Lung (tissue), 11 donors: ENCODE measurements at regions not wholly inside any gene's neighbourhood (a gene's known extent, or its start where the extent isn't known, plus 50 kb on each side); places are given as distances from the start of the nearest gene placed in this dataset.
"Not testable (repeated sequence)": the region's sequence is repeated elsewhere in the genome, so short reads cannot be mapped to it uniquely, and the experiment has no call there.

ENCODE experiments used
- ATAC-seq: fragments of 200-7000 bp; cut with Tn5 transposase; one replicate; pipeline ENCODE4 v1.9.1; 2020; ENCODE audit warnings: moderate number of reproducible peaks; ENCODE audit not compliant: insufficient read depth, low FRiP score
- DNase-seq, 3 donors: peaks; one replicate each; pipeline ENCODE4 v3.0.0-alpha.2; 2013 to 2017
- H3K27ac ChIP-seq, 2 donors: one replicate each; pipeline ENCODE4 v1.5.1; 2013; ENCODE audit warnings: mild to moderate bottlenecking in 2 of 2, moderate library complexity in 2 of 2, control low read depth in 1 of 2, inconsistent platforms in 1 of 2, low read depth in 1 of 2, low read length in 1 of 2
- H3K27me3 ChIP-seq, 3 donors: one replicate each; pipeline ENCODE4 v1.5.1; 2013; ENCODE audit warnings: low read length in 2 of 3; ENCODE audit not compliant: control insufficient read depth in 3 of 3, insufficient read depth in 3 of 3
- H3K36me3 ChIP-seq, 4 donors: one replicate each; pipeline ENCODE4 v1.5.1; 2013; ENCODE audit warnings: low read length in 4 of 4, mild to moderate bottlenecking in 1 of 4, moderate library complexity in 1 of 4; ENCODE audit not compliant: control insufficient read depth in 4 of 4, insufficient read depth in 4 of 4
- H3K4me1 ChIP-seq, 5 donors: one replicate each; pipeline ENCODE4 v1.5.1; 2013; ENCODE audit warnings: low read length in 5 of 5, mild to moderate bottlenecking in 2 of 5, moderate library complexity in 1 of 5; ENCODE audit not compliant: control insufficient read depth in 5 of 5, insufficient read depth in 5 of 5
- H3K4me3 ChIP-seq: one replicate; pipeline ENCODE4 v1.5.1; 2013; ENCODE audit warnings: mild to moderate bottlenecking, control low read depth, moderate library complexity
- H3K9ac ChIP-seq, 2 donors: one replicate each; pipeline ENCODE4 v1.5.1; 2013; ENCODE audit warnings: low read length in 2 of 2, control low read depth in 1 of 2; ENCODE audit not compliant: insufficient read depth in 1 of 2
- H3K9me3 ChIP-seq, 4 donors: one replicate each; pipeline ENCODE4 v1.5.1; 2013; ENCODE audit warnings: low read length in 3 of 4, mild to moderate bottlenecking in 1 of 4, moderate library complexity in 1 of 4; ENCODE audit not compliant: control insufficient read depth in 4 of 4, insufficient read depth in 3 of 4
- WGBS, 2 donors: extraction: QIAGEN DNeasy Blood & Tissue Kit; methylation state at CpG; one replicate each; pipeline ENCODE4 v1.1.7; 2013; 5-methylcytosine and 5-hydroxymethylcytosine counted together
- TF ChIP-seq, protein P1 (sequence below): IDR thresholded peaks from 2 replicates; pipeline ENCODE4 v1.5.1; 2012; ENCODE audit warnings: mild to moderate bottlenecking; ENCODE audit errors: control extremely low read depth, extremely low read depth
- donor health status: control.
- donor health status: control.
- donor health status: Bipolar disorder and iron deficiency.
- donor health status: healthy.
- donor health status: DM: yes; HTN: yes; CAD: no.

GRCh38 chr3:152151216-152151876 lies 117.4 kb upstream of the MBNL1 start:
- Histone ChIP-seq H3K27me3 (no peaks in the 10 kb centered on the region), H3K9me3 (no peaks in the 10 kb centered on the region), H3K4me1 (peaks cover 0 to 2% (median 0%) of the 10 kb centered on the region in 5 donors), H3K27ac (no peak overlapping the region), H3K36me3 (no peaks in the 10 kb centered on the region), H3K4me3 (no peak overlapping the region), H3K9ac (no peak overlapping the region)
- 74 to 79% methylated on average over 8 of the region's 8 CpGs for WGBS, 2 donors
- DNase-seq (no peak), ATAC-seq (no peak)
- TF ChIP-seq, protein P1, sequence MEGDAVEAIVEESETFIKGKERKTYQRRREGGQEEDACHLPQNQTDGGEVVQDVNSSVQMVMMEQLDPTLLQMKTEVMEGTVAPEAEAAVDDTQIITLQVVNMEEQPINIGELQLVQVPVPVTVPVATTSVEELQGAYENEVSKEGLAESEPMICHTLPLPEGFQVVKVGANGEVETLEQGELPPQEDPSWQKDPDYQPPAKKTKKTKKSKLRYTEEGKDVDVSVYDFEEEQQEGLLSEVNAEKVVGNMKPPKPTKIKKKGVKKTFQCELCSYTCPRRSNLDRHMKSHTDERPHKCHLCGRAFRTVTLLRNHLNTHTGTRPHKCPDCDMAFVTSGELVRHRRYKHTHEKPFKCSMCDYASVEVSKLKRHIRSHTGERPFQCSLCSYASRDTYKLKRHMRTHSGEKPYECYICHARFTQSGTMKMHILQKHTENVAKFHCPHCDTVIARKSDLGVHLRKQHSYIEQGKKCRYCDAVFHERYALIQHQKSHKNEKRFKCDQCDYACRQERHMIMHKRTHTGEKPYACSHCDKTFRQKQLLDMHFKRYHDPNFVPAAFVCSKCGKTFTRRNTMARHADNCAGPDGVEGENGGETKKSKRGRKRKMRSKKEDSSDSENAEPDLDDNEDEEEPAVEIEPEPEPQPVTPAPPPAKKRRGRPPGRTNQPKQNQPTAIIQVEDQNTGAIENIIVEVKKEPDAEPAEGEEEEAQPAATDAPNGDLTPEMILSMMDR: no peak

DNA sequence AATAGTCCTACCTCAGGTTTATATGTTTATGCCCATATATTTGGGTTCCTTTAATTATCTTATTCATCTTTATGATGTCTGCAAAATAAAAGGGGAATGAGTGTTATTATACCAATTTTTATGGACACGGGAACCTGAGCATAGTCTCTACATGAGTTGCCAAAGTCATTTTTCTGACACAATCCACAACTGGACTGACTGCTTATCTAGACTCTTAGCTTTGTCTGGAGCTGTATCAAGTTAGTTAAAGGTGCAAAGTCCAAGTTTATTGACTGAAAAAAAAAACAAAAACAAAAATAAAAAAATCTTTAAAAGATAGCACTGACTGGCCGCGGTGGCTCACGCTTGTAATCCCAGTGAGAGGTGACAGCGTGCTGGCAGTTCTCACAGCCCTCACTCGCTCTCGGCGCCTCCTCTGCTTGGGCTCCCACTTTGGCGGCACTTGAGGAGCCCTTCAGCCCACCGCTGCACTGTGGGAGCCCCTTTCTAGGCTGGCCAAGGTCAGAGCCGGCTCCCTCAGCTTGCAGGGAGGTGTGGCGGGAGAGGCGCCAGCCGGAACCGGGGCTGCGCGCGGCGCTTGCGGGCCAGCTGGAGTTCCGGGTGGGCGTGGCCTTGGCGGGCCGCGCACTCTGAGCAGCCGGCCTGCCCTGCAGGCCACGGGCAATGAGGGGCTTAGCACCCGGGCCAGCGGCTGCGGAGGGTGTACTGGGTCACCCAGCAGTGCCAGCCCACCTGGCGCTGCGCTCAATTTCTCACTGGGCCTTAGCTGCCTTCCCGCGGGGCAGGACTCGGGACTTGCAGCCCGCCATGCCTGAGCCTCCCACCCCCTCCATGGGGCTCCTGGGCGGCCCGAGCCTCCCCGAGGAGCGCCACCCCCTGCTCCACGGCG lies 116.6 kb upstream of the MBNL1 start:
- H3K4me1 ChIP-seq, H3K9me3 ChIP-seq, DNase-seq, H3K27ac ChIP-seq, H3K4me3 ChIP-seq, H3K27me3 ChIP-seq, H3K36me3 ChIP-seq, H3K9ac ChIP-seq, ATAC-seq: not testable (repeated sequence)
- 98 to 99% methylated on average over 42 of the region's 42 CpGs for WGBS, 2 donors

- H3K4me3 ChIP-seq, H3K27ac ChIP-seq, DNase-seq, H3K9me3 ChIP-seq, H3K36me3 ChIP-seq, ATAC-seq, H3K27me3 ChIP-seq, H3K4me1 ChIP-seq, H3K9ac ChIP-seq: not testable (repeated sequence)
- WGBS, 2 donors: 95% methylated on average over 5 of the region's 5 CpGs
These were observed 115.6 kb upstream of the MBNL1 start for GRCh38 chr3:152153115-152153514.

DNA sequence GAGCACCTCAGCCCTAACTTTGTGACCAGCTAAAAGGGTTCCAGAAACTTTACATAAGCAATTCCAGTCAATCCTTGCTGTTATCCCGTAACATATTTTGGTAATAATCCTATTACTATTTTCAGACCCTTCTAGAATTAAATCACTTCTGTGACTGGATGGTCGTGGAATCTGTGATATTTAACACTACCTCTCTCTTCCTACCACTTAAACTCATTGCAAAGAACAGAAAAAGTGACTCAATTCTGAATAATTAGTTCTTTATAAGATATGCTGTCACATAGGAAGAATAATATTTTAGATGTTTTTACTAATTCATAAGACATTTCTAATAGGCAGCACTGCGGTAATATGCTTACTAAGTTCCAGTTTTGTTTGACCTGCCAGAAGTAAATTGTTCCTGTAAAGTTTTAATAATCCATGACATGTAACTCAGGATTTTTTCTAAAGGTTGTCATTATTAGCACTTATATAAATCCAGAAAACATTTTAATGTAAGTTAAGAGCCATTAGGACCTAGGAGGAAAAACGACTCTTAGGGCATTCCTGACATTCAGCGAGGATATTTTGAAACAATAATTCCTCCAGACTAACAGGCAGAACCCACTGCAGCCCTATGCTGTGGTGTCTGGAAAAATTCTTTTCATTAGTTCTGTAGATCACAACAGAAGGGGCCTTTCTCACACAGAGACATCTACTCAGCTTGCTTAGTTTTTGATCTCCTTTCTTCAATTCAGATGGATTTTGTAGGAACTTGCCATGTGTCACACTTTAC lies 113.3 kb upstream of the MBNL1 start:
- Histone ChIP-seq H3K9ac (no peak overlapping the region), H3K27ac (no peak overlapping the region), H3K4me3 (no peak overlapping the region), H3K4me1 (peaks cover 0 to 2% (median 0%) of the 10 kb centered on the region in 5 donors), H3K9me3 (no peaks in the 10 kb centered on the region), H3K36me3 (no peaks in the 10 kb centered on the region), H3K27me3 (no peaks in the 10 kb centered on the region)
- no peak for DNase-seq
- TF ChIP-seq, protein P1: no peak
- WGBS, 2 donors: 87% methylated on average over 5 of the region's 5 CpGs
- ATAC-seq: no peak
